Neuronal stem cell (in vitro differentiated cells): ENCODE measurements at regions not wholly inside any gene's neighbourhood (a gene's known extent, or its start where the extent isn't known, plus 50 kb on each side); places are given as distances from the start of the nearest gene placed in this dataset.

ENCODE experiments used
- DNase-seq: peaks from one replicate; pipeline ENCODE4 v3.0.0-alpha.2; 2013; ENCODE audit warnings: low spot score
- H2AFZ ChIP-seq: one replicate; pipeline ENCODE4 v1.6.1; 2013; ENCODE audit warnings: mild to moderate bottlenecking, low read length, inconsistent platforms
- H2AK5ac ChIP-seq: 2 replicates; pipeline ENCODE4 v1.6.1; 2013; ENCODE audit warnings: low read depth, mild to moderate bottlenecking, inconsistent platforms, low read length, moderate library complexity, mixed read lengths
- H2BK120ac ChIP-seq: 2 replicates; pipeline ENCODE4 v1.6.1; 2013; ENCODE audit warnings: low read depth, mild to moderate bottlenecking, inconsistent platforms, low read length, moderate library complexity, mixed read lengths
- H2BK12ac ChIP-seq: one replicate; pipeline ENCODE4 v1.6.1; 2013; ENCODE audit warnings: low read length, inconsistent platforms
- H2BK15ac ChIP-seq: 2 replicates; pipeline ENCODE4 v1.6.1; 2013; ENCODE audit warnings: mild to moderate bottlenecking, low read length, inconsistent platforms, mixed read lengths
- H2BK5ac ChIP-seq: one replicate; pipeline ENCODE4 v1.6.1; 2013; ENCODE audit warnings: inconsistent platforms, mild to moderate bottlenecking, low read length, moderate library complexity
- H3K14ac ChIP-seq: one replicate; pipeline ENCODE4 v1.6.1; 2013; ENCODE audit warnings: low read length, inconsistent platforms
- H3K18ac ChIP-seq: 2 replicates; pipeline ENCODE4 v1.6.1; 2013; ENCODE audit warnings: low read length, inconsistent platforms
- H3K23ac ChIP-seq: 2 replicates; pipeline ENCODE4 v1.6.1; 2013; ENCODE audit warnings: low read depth, mild to moderate bottlenecking, mixed read lengths, low read length, inconsistent platforms; ENCODE audit not compliant: poor library complexity
- H3K27ac ChIP-seq: replicated peaks from 3 replicates; pipeline ENCODE4 v1.5.1; 2013; ENCODE audit warnings: low read length, inconsistent platforms
- H3K27me3 ChIP-seq, 3 experiments: 2 replicates each; pipeline ENCODE4 v1.6.1; 2013; ENCODE audit warnings: low read length in 3 of 3, mild to moderate bottlenecking in 2 of 3, inconsistent platforms in 1 of 3, low read depth in 1 of 3, mixed read lengths in 1 of 3, moderate library complexity in 1 of 3; ENCODE audit not compliant: control insufficient read depth in 3 of 3, insufficient read depth in 3 of 3
- H3K36me3 ChIP-seq, 2 donors: replicated peaks in 1 of 2; 2 replicates each; pipeline ENCODE4 v1.6.1; 2013; ENCODE audit warnings: low read length in 2 of 2; ENCODE audit not compliant: control insufficient read depth in 2 of 2, insufficient read depth in 2 of 2
- H3K4ac ChIP-seq: 2 replicates; pipeline ENCODE4 v1.6.1; 2013; ENCODE audit warnings: inconsistent platforms, mild to moderate bottlenecking, low read length, moderate library complexity
- H3K4me1 ChIP-seq, 2 donors: 1 replicate in 1 of 2; 2 replicates in 1 of 2; pipeline ENCODE4 v1.6.1; 2013; ENCODE audit warnings: low read length in 2 of 2, low read depth in 1 of 2; ENCODE audit not compliant: control insufficient read depth in 2 of 2, insufficient read depth in 1 of 2
- H3K4me2 ChIP-seq: one replicate; pipeline ENCODE4 v1.6.1; 2013; ENCODE audit warnings: mild to moderate bottlenecking, low read length, inconsistent platforms; ENCODE audit not compliant: insufficient read depth, poor library complexity, severe bottlenecking
- H3K4me3 ChIP-seq, 2 donors: 2 replicates each; pipeline ENCODE4 v1.5.1; 2013; ENCODE audit warnings: low read length in 2 of 2, mild to moderate bottlenecking in 2 of 2, inconsistent platforms in 1 of 2, moderate library complexity in 1 of 2
- H3K79me1 ChIP-seq: one replicate; pipeline ENCODE4 v1.6.1; 2013; ENCODE audit warnings: low read depth, mild to moderate bottlenecking, inconsistent platforms, low read length, moderate library complexity
- H3K9ac ChIP-seq: one replicate; pipeline ENCODE4 v1.6.1; 2013; ENCODE audit warnings: mild to moderate bottlenecking, low read depth, low read length, inconsistent platforms; ENCODE audit not compliant: poor library complexity
- H3K9me3 ChIP-seq, 2 donors: replicated peaks in 1 of 2; 2 replicates each; pipeline versions ENCODE3 to v1.6.1; 2013; ENCODE audit warnings: low read length in 2 of 2, mild to moderate bottlenecking in 2 of 2, inconsistent platforms in 1 of 2, low read depth in 1 of 2, mixed read lengths in 1 of 2, moderate library complexity in 1 of 2; ENCODE audit not compliant: control insufficient read depth in 2 of 2, insufficient read depth in 1 of 2
- H4K8ac ChIP-seq: one replicate; pipeline ENCODE4 v1.6.1; 2013; ENCODE audit warnings: low read depth, mild to moderate bottlenecking, inconsistent platforms, low read length, moderate library complexity
- H4K91ac ChIP-seq: one replicate; pipeline ENCODE4 v1.6.1; 2013; ENCODE audit warnings: low read length, low read depth, mild to moderate bottlenecking, inconsistent platforms; ENCODE audit not compliant: poor library complexity
- WGBS, 2 donors: extraction: QIAGEN DNeasy Blood & Tissue Kit; methylation state at CpG; one replicate each; pipeline ENCODE4 v1.1.7; 2013; ENCODE audit warnings: missing lambda C conversion rate in 2 of 2, mixed read lengths in 1 of 2; ENCODE audit not compliant: insufficient read length in 2 of 2, insufficient replicate concordance in 1 of 2; ENCODE audit errors: extremely low coverage in 2 of 2; 5-methylcytosine and 5-hydroxymethylcytosine counted together

- H2AFZ ChIP-seq, result no peak overlapping the region
- H3K27me3 ChIP-seq, result no peaks in the 10 kb centered on the region
- no peak overlapping the region for H2AK5ac ChIP-seq
- H3K27ac ChIP-seq, result no peak overlapping the region
- peaks cover 0 to 2% of the 10 kb centered on the region in 2 donors for H3K4me1 ChIP-seq
- H3K36me3 ChIP-seq, result no peaks in the 10 kb centered on the region
- H3K23ac ChIP-seq, result no peak overlapping the region
- no peak overlapping the region for H3K18ac ChIP-seq
- no peak overlapping the region for H3K4ac ChIP-seq
- H3K9me3 ChIP-seq, result no peaks in the 10 kb centered on the region
- H3K79me1 ChIP-seq, result no peaks in the 10 kb centered on the region
- WGBS, 2 donors, result no CpG with 5 or more reads among the region's 1 CpG
- H3K9ac ChIP-seq, result no peak overlapping the region
- H4K91ac ChIP-seq, result no peak overlapping the region
- no peak overlapping the region for H3K4me2 ChIP-seq
- H2BK15ac ChIP-seq, result no peak overlapping the region
- H3K14ac ChIP-seq, result no peak overlapping the region
- H3K4me3 ChIP-seq, result no peak overlapping the region
- H2BK12ac ChIP-seq, result no peak overlapping the region
- no peak overlapping the region for H2BK120ac ChIP-seq
- no peak for DNase-seq
- H4K8ac ChIP-seq, result no peak overlapping the region
- H2BK5ac ChIP-seq, result no peak overlapping the region
These were observed 107.6 kb upstream of the C1QTNF7 start for GRCh38 chr4:15320121-15320678.

GRCh38 chr4:15322006-15322405 lies 105.8 kb upstream of the C1QTNF7 start:
- Histone ChIP-seq H3K36me3 (no peaks in the 10 kb centered on the region), H3K4me3 (no peak overlapping the region), H4K8ac (no peak overlapping the region), H2AK5ac (no peak overlapping the region), H2BK12ac (no peak overlapping the region), H3K27me3 (no peaks in the 10 kb centered on the region), H2AFZ (no peak overlapping the region), H2BK5ac (no peak overlapping the region), H3K23ac (no peak overlapping the region), H3K4me1 (no peaks in the 10 kb centered on the region), H3K4me2 (no peak overlapping the region), H3K9ac (no peak overlapping the region), H3K18ac (no peak overlapping the region), H3K9me3 (no peaks in the 10 kb centered on the region), H2BK15ac (no peak overlapping the region), H3K27ac (no peak overlapping the region), H3K14ac (no peak overlapping the region), H3K79me1 (no peaks in the 10 kb centered on the region), H4K91ac (no peak overlapping the region), H2BK120ac (no peak overlapping the region), H3K4ac (no peak overlapping the region)
- DNase-seq, result no peak
- WGBS, 2 donors, result no CpG with 5 or more reads among the region's 3 CpGs

- no peak overlapping the region for H2BK12ac ChIP-seq
- no peak for DNase-seq
- no peaks in the 10 kb centered on the region for H3K4me1 ChIP-seq
- no peak overlapping the region for H3K18ac ChIP-seq
- no peaks in the 10 kb centered on the region for H3K27me3 ChIP-seq
- no peak overlapping the region for H2AFZ ChIP-seq
- H3K4me3 ChIP-seq, result no peak overlapping the region
- no peaks in the 10 kb centered on the region for H3K36me3 ChIP-seq
- H3K9ac ChIP-seq, result no peak overlapping the region
- H3K9me3 ChIP-seq, result no peaks in the 10 kb centered on the region
- no peak overlapping the region for H4K91ac ChIP-seq
- H2BK15ac ChIP-seq, result no peak overlapping the region
- no peak overlapping the region for H2AK5ac ChIP-seq
- no CpG with 5 or more reads among the region's 5 CpGs for WGBS, 2 donors
- no peak overlapping the region for H3K23ac ChIP-seq
- no peak overlapping the region for H2BK5ac ChIP-seq
- H4K8ac ChIP-seq, result no peak overlapping the region
- H3K14ac ChIP-seq, result no peak overlapping the region
- H3K79me1 ChIP-seq, result no peaks in the 10 kb centered on the region
- H3K4ac ChIP-seq, result no peak overlapping the region
- H3K27ac ChIP-seq, result no peak overlapping the region
- no peak overlapping the region for H2BK120ac ChIP-seq
- H3K4me2 ChIP-seq, result no peak overlapping the region
These were observed 101.8 kb upstream of the C1QTNF7 start for GRCh38 chr4:15325987-15326386.

- no peak overlapping the region for H3K18ac ChIP-seq
- no CpG with 5 or more reads among the region's 7 CpGs for WGBS, 2 donors
- no peak overlapping the region for H2AFZ ChIP-seq
- H3K14ac ChIP-seq, result no peak overlapping the region
- no peak overlapping the region for H3K4ac ChIP-seq
- no peak overlapping the region for H2BK120ac ChIP-seq
- H3K79me1 ChIP-seq, result no peaks in the 10 kb centered on the region
- no peak overlapping the region for H3K27ac ChIP-seq
- H3K23ac ChIP-seq, result no peak overlapping the region
- H2AK5ac ChIP-seq, result no peak overlapping the region
- H2BK15ac ChIP-seq, result no peak overlapping the region
- H3K9ac ChIP-seq, result no peak overlapping the region
- DNase-seq, result no peak
- no peaks in the 10 kb centered on the region for H3K27me3 ChIP-seq
- H4K91ac ChIP-seq, result no peak overlapping the region
- no peak overlapping the region for H2BK12ac ChIP-seq
- H2BK5ac ChIP-seq, result no peak overlapping the region
- no peak overlapping the region for H3K4me3 ChIP-seq
- no peaks in the 10 kb centered on the region for H3K36me3 ChIP-seq
- no peak overlapping the region for H4K8ac ChIP-seq
- H3K4me1 ChIP-seq, result no peaks in the 10 kb centered on the region
- no peaks in the 10 kb centered on the region for H3K9me3 ChIP-seq
- H3K4me2 ChIP-seq, result no peak overlapping the region
These were observed 100.2 kb upstream of the C1QTNF7 start for GRCh38 chr4:15327311-15328298.
